ENCODE measurements at regions not wholly inside any gene's neighbourhood (a gene's known extent, or its start where the extent isn't known, plus 50 kb on each side); places are given as distances from the start of the nearest gene placed in this dataset.

DNA sequence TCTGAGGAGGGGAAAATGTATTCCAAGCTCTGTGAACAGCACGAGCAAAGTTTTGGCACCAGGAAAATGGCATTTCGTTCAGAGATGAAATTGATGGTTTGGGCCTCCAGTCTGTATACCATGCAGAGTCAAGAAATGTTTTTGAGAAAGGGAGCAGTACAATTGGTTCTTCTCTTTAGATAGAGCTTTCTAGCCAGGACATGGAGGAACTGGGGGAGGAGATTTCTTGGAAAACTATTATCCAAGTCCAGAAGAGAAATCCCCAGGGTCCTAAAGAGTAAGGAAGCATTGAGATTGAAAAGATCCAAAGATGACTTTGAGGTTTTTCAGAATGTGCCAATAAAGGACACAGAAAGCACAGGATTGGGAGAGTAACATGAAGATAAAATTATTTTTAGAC, 432.4 kb downstream of the TNS1 start:
- Histone ChIP-seq H3K27ac (ENCODE audit: low read length) (no peak overlapping the region), H3K27me3 (ENCODE audit: control insufficient read depth, insufficient read depth, low read length) (no peaks in the 10 kb centered on the region), H3K4me3 (ENCODE audit: low read length) (no peak overlapping the region), H3K36me3 (ENCODE audit: control insufficient read depth, insufficient read depth, low read length) (no peaks in the 10 kb centered on the region), H3K9me3 (ENCODE audit: control insufficient read depth, insufficient read depth, low read length) (no peaks in the 10 kb centered on the region), H3K4me1 (ENCODE audit: control insufficient read depth, insufficient read depth, low read length) (no peaks in the 10 kb centered on the region)
- WGBS (ENCODE audit: insufficient coverage, insufficient read length), result no CpG with 5 or more reads among the region's 2 CpGs
- DNase-seq (ENCODE audit: low read depth, low spot score), result no peak

- WGBS (ENCODE audit: insufficient coverage, insufficient read length), result no CpG with 5 or more reads among the region's 3 CpGs
- H3K27ac ChIP-seq (ENCODE audit: low read length), result no peak overlapping the region
- H3K4me1 ChIP-seq (ENCODE audit: control insufficient read depth, insufficient read depth, low read length), result no peaks in the 10 kb centered on the region
- H3K27me3 ChIP-seq (ENCODE audit: control insufficient read depth, insufficient read depth, low read length), result no peaks in the 10 kb centered on the region
- H3K4me3 ChIP-seq (ENCODE audit: low read length), result no peak overlapping the region
- DNase-seq (ENCODE audit: low read depth, low spot score), result no peak
- no peaks in the 10 kb centered on the region for H3K9me3 ChIP-seq (ENCODE audit: control insufficient read depth, insufficient read depth, low read length)
- H3K36me3 ChIP-seq (ENCODE audit: control insufficient read depth, insufficient read depth, low read length), result no peaks in the 10 kb centered on the region
Measured at GRCh38 chr2:217568289-217568971, 434.4 kb downstream of the TNS1 start.

DNA sequence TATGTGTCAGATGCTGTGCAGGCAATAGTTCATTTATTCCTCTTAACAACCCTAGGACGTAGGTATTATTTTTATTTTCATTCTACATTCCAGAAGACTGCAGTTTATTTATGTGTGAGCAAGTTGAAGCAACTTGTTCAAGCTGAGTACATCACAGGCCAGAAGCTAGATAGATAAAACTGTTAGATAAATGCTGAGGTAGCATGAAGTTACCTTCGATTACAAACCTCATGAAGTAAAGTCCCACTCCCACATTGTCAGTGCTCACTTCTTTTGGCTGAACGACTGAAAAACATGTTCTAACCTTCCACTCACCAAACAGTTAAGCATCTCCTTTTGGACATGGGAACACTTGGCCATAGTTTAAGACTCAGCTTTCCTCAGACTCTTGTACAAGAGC, 439.2 kb downstream of the TNS1 start:
- DNase-seq (ENCODE audit: low read depth, low spot score), result no peak
- H3K4me3 ChIP-seq (ENCODE audit: low read length), result no peak overlapping the region
- H3K36me3 ChIP-seq (ENCODE audit: control insufficient read depth, insufficient read depth, low read length), result no peaks in the 10 kb centered on the region
- H3K27ac ChIP-seq (ENCODE audit: low read length), result no peak overlapping the region
- H3K9me3 ChIP-seq (ENCODE audit: control insufficient read depth, insufficient read depth, low read length), result no peaks in the 10 kb centered on the region; the same call in 1 of the 2 replicates
- WGBS (ENCODE audit: insufficient coverage, insufficient read length), result no CpG with 5 or more reads among the region's 3 CpGs
- H3K4me1 ChIP-seq (ENCODE audit: control insufficient read depth, insufficient read depth, low read length), result no peaks in the 10 kb centered on the region
- H3K27me3 ChIP-seq (ENCODE audit: control insufficient read depth, insufficient read depth, low read length), result no peaks in the 10 kb centered on the region

- no peak overlapping the region for H3K4me3 ChIP-seq (ENCODE audit: low read length)
- no peak overlapping the region for H3K27ac ChIP-seq (ENCODE audit: low read length)
- no peaks in the 10 kb centered on the region for H3K4me1 ChIP-seq (ENCODE audit: control insufficient read depth, insufficient read depth, low read length)
- H3K36me3 ChIP-seq (ENCODE audit: control insufficient read depth, insufficient read depth, low read length), result no peaks in the 10 kb centered on the region
- no peak for DNase-seq (ENCODE audit: low read depth, low spot score)
- no peaks in the 10 kb centered on the region; the same call in 1 of the 2 replicates for H3K9me3 ChIP-seq (ENCODE audit: control insufficient read depth, insufficient read depth, low read length)
- WGBS (ENCODE audit: insufficient coverage, insufficient read length), result no CpG with 5 or more reads among the region's 4 CpGs
- H3K27me3 ChIP-seq (ENCODE audit: control insufficient read depth, insufficient read depth, low read length), result no peaks in the 10 kb centered on the region
Measured at GRCh38 chr2:217562871-217563480, 439.8 kb downstream of the TNS1 start.

DNA sequence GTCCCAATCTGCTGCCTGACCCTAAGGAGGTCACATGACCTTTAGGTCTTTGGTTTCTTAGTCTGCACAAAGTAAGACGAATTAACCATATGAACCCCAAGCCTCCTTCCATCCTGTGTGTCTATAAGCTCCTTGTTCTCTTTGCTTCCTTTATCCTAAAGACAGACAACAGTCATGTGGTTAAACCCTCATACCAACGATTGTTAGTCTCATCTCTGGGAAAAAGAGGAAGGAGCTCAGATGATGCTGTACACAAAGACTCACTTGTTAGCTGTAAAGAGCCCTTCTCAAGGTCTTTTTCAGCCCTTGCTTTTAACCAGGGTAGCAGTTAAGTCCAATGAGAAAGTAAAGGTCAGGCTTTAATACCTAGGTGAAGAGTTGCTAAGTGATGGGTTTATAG, 443.7 kb downstream of the TNS1 start:
- no peak overlapping the region for H3K4me3 ChIP-seq (ENCODE audit: low read length)
- H3K27me3 ChIP-seq (ENCODE audit: control insufficient read depth, insufficient read depth, low read length), result no peaks in the 10 kb centered on the region
- no peak for DNase-seq (ENCODE audit: low read depth, low spot score)
- H3K4me1 ChIP-seq (ENCODE audit: control insufficient read depth, insufficient read depth, low read length), result peaks cover 2% of the 10 kb centered on the region; the same call in 1 of the 2 replicates
- no peaks in the 10 kb centered on the region for H3K36me3 ChIP-seq (ENCODE audit: control insufficient read depth, insufficient read depth, low read length)
- no peaks in the 10 kb centered on the region; the same call in 1 of the 2 replicates for H3K9me3 ChIP-seq (ENCODE audit: control insufficient read depth, insufficient read depth, low read length)
- no CpG with 5 or more reads among the region's 2 CpGs for WGBS (ENCODE audit: insufficient coverage, insufficient read length)
- no peak overlapping the region for H3K27ac ChIP-seq (ENCODE audit: low read length)

GRCh38 chr2:217555081-217555876, 447.5 kb downstream of the TNS1 start:
- Histone ChIP-seq H3K4me1 (ENCODE audit: control insufficient read depth, insufficient read depth, low read length) (peaks cover 3% of the 10 kb centered on the region; the same call in 1 of the 2 replicates), H3K9me3 (ENCODE audit: control insufficient read depth, insufficient read depth, low read length) (no peaks in the 10 kb centered on the region), H3K36me3 (ENCODE audit: control insufficient read depth, insufficient read depth, low read length) (no peaks in the 10 kb centered on the region), H3K27ac (ENCODE audit: low read length) (no peak overlapping the region), H3K4me3 (ENCODE audit: low read length) (no peak overlapping the region), H3K27me3 (ENCODE audit: control insufficient read depth, insufficient read depth, low read length) (no peaks in the 10 kb centered on the region)
- no CpG with 5 or more reads among the region's 7 CpGs for WGBS (ENCODE audit: insufficient coverage, insufficient read length)
- DNase-seq (ENCODE audit: low read depth, low spot score), result no peak

DNA sequence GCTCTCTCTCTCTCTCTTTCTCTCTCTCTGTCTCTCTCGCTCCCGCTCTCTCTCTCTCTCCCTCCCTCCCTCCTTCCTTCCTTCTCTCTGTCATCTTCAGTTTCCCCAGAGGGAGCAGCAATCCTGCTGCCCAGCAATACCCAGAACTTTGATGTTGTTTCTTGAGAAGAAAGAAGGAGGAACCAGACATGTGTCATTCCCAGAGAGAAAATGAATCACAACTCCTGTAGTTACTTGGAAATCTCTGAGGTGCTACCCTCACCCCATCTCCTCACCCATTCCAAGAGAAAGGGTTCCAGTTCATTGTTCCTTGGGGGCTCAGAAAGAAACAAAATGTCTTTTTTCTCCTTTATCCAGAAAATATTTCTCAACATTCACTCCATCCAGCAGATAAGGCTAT, 449.1 kb downstream of the TNS1 start:
- no peaks in the 10 kb centered on the region for H3K27me3 ChIP-seq (ENCODE audit: control insufficient read depth, insufficient read depth, low read length)
- no peak overlapping the region for H3K4me3 ChIP-seq (ENCODE audit: low read length)
- no peaks in the 10 kb centered on the region for H3K9me3 ChIP-seq (ENCODE audit: control insufficient read depth, insufficient read depth, low read length)
- no peaks in the 10 kb centered on the region for H3K36me3 ChIP-seq (ENCODE audit: control insufficient read depth, insufficient read depth, low read length)
- peaks cover 3% of the 10 kb centered on the region; the same call in 1 of the 2 replicates for H3K4me1 ChIP-seq (ENCODE audit: control insufficient read depth, insufficient read depth, low read length)
- DNase-seq (ENCODE audit: low read depth, low spot score), result no peak
- no peak overlapping the region for H3K27ac ChIP-seq (ENCODE audit: low read length)
- WGBS (ENCODE audit: insufficient coverage, insufficient read length), result no CpG with 5 or more reads among the region's 2 CpGs

DNA sequence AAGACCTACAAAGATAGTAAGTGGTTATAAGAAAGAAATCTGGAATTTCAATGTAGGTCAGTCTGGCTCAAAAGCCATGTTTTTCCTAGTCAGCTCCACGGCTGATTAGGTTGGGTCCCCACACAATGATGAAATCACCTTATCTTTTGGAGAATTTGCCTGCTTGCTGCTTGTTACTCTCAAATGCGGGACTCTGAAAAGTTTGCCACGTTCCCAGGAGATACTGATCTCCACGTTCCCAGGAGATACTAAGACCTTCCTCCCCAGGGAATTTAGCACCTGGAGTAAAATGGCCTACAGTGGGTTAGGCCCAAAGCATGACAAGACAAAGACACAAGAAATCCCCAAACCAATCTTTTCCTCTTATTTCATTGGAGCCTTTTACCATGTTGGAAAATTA, 449.6 kb downstream of the TNS1 start:
- no peak overlapping the region for H3K27ac ChIP-seq (ENCODE audit: low read length)
- WGBS (ENCODE audit: insufficient coverage, insufficient read length), result no CpG with 5 or more reads among the region's 4 CpGs
- no peak overlapping the region for H3K4me3 ChIP-seq (ENCODE audit: low read length)
- no peak for DNase-seq (ENCODE audit: low read depth, low spot score)
- peaks cover 3% of the 10 kb centered on the region; the same call in 1 of the 2 replicates for H3K4me1 ChIP-seq (ENCODE audit: control insufficient read depth, insufficient read depth, low read length)
- no peaks in the 10 kb centered on the region for H3K27me3 ChIP-seq (ENCODE audit: control insufficient read depth, insufficient read depth, low read length)
- H3K36me3 ChIP-seq (ENCODE audit: control insufficient read depth, insufficient read depth, low read length), result no peaks in the 10 kb centered on the region
- no peaks in the 10 kb centered on the region for H3K9me3 ChIP-seq (ENCODE audit: control insufficient read depth, insufficient read depth, low read length)

- H3K27me3 ChIP-seq (ENCODE audit: control insufficient read depth, insufficient read depth, low read length), result no peaks in the 10 kb centered on the region
- no peak for DNase-seq (ENCODE audit: low read depth, low spot score)
- H3K36me3 ChIP-seq (ENCODE audit: control insufficient read depth, insufficient read depth, low read length), result no peaks in the 10 kb centered on the region
- WGBS (ENCODE audit: insufficient coverage, insufficient read length), result no CpG with 5 or more reads among the region's 4 CpGs
- no peaks in the 10 kb centered on the region for H3K9me3 ChIP-seq (ENCODE audit: control insufficient read depth, insufficient read depth, low read length)
- no peak overlapping the region for H3K4me3 ChIP-seq (ENCODE audit: low read length)
- peaks cover 3% of the 10 kb centered on the region; the same call in 1 of the 2 replicates for H3K4me1 ChIP-seq (ENCODE audit: control insufficient read depth, insufficient read depth, low read length)
- H3K27ac ChIP-seq (ENCODE audit: low read length), result no peak overlapping the region
Measured at GRCh38 chr2:217552081-217552480, 450.7 kb downstream of the TNS1 start.

- Histone ChIP-seq H3K27me3 (ENCODE audit: control insufficient read depth, insufficient read depth, low read length) (no peaks in the 10 kb centered on the region), H3K9me3 (ENCODE audit: control insufficient read depth, insufficient read depth, low read length) (no peaks in the 10 kb centered on the region), H3K4me3 (ENCODE audit: low read length) (no peak overlapping the region), H3K4me1 (ENCODE audit: control insufficient read depth, insufficient read depth, low read length) (peaks cover 3% of the 10 kb centered on the region; the same call in 1 of the 2 replicates), H3K36me3 (ENCODE audit: control insufficient read depth, insufficient read depth, low read length) (no peaks in the 10 kb centered on the region), H3K27ac (ENCODE audit: low read length) (no peak overlapping the region)
- no CpG with 5 or more reads among the region's 3 CpGs for WGBS (ENCODE audit: insufficient coverage, insufficient read length)
- DNase-seq (ENCODE audit: low read depth, low spot score), result no peak
Measured at GRCh38 chr2:217551252-217551899, 451.4 kb downstream of the TNS1 start.
